Gastroesophageal sphincter (tissue), 4 donors: ENCODE measurements at regions not wholly inside any gene's neighbourhood (a gene's known extent, or its start where the extent isn't known, plus 50 kb on each side); places are given as distances from the start of the nearest gene placed in this dataset.
"Not testable (repeated sequence)": the region's sequence is repeated elsewhere in the genome, so short reads cannot be mapped to it uniquely, and the experiment has no call there.

Experiments
- ATAC-seq: fragments of 150-250 bp; one replicate; pipeline ENCODE4 v1.9.1; 2016; ENCODE audit warnings: mild to moderate bottlenecking, moderate library complexity
- H3K27ac ChIP-seq, 4 donors: fragments of 200-600 bp; sonication (generic) in 3 of 4; 1 replicate in 3 of 4; 2 replicates in 1 of 4; pipeline ENCODE4 v1.5.1; 2016 to 2019
- H3K27me3 ChIP-seq: fragments of 200-600 bp; sonication (generic); one replicate; pipeline ENCODE4 v1.5.1; 2019
- H3K36me3 ChIP-seq, 2 donors: fragments of 200-600 bp; sonication (generic); one replicate each; pipeline ENCODE4 v1.5.1; 2019; ENCODE audit warnings: control low read depth in 1 of 2
- H3K4me1 ChIP-seq, 3 donors: fragments of 200-600 bp; sonication (generic); 1 replicate in 2 of 3; 2 replicates in 1 of 3; pipeline ENCODE4 v1.5.1; 2016 to 2019; ENCODE audit warnings: control low read depth in 2 of 3
- H3K4me3 ChIP-seq, 2 donors: fragments of 200-600 bp; sonication (generic); one replicate each; pipeline ENCODE4 v1.5.1; 2019; ENCODE audit warnings: mild to moderate bottlenecking in 1 of 2, moderate library complexity in 1 of 2
- H3K9me3 ChIP-seq, 3 donors: fragments of 200-600 bp; sonication (generic); one replicate each; pipeline ENCODE4 v1.5.1; 2017 to 2019; ENCODE audit warnings: control low read depth in 2 of 3
- CTCF ChIP-seq, 4 experiments: fragments of 200-600 bp in 2 of 4; fragments of 450-650 bp in 2 of 4; sonication (generic) in 1 of 4; IDR thresholded peaks; one replicate each; pipeline ENCODE4 v1.5.1; 2017 to 2019; ENCODE audit warnings: antibody characterized with exemption in 4 of 4, mild to moderate bottlenecking in 2 of 4, moderate library complexity in 2 of 4
- EP300 ChIP-seq: sonication (generic); formaldehyde crosslinking; IDR thresholded peaks from one replicate; pipeline ENCODE4 v1.6.1; 2017; ENCODE audit warnings: antibody characterized with exemption, mild to moderate bottlenecking
- POLR2A ChIP-seq, 2 donors: fragments of 450-650 bp; IDR thresholded peaks; one replicate each; pipeline ENCODE4 v1.6.1; 2017; ENCODE audit warnings: antibody characterized with exemption in 2 of 2, mild to moderate bottlenecking in 2 of 2, moderate library complexity in 1 of 2
- POLR2AphosphoS5 ChIP-seq: sonication (generic); formaldehyde crosslinking; IDR thresholded peaks from one replicate; pipeline ENCODE4 v1.6.1; 2017; ENCODE audit warnings: antibody characterized with exemption
- WGBS, 2 donors: methylation state at CpG; one replicate each; pipeline ENCODE4 v1.1.5; 2018; ENCODE audit warnings: low coverage in 1 of 2; 5-methylcytosine and 5-hydroxymethylcytosine counted together

DNA sequence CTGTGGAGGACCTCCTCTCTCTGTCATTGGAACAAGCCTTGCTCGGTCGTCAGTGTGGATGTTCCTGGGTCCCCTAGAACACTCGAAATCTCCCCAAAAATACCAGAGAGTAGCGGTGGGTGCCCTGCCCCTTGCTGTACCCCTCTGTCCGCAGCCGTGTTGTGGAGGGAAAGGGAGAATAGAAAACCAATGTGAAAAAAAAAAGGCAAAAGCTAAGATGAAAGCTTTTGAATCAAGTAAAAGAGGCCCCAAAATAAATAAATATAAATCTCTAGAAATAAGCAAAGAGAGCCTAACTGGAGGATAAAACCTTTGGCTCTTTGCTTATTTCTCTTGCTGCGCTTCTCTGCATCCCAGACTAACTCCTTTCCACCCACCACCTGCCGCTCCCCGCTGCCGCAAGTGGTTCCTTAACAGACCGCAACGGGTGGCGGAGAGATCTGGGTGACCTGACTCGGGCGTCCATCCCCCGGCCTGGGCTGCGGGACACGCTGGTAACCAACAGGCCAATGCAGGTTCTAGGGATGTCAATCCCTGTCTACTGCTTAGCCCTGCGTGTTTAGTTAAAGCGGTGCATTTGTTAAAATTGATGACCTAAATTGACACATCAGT lies 110.0 kb downstream of the GPX5 start:
- Histone ChIP-seq H3K27ac (no peak overlapping the region), H3K27me3 (peaks cover 92% of the 10 kb centered on the region), H3K4me1 (peaks cover 0 to 17% (median 0%) of the 10 kb centered on the region in 3 donors), H3K36me3 (no peaks in the 10 kb centered on the region), H3K9me3 (peaks cover 0 to 10% (median 0%) of the 10 kb centered on the region in 3 donors), H3K4me3 (peak overlapping the region in 1 of 2 donors; percentile 30)
- no peak for ATAC-seq
- TF ChIP-seq POLR2AphosphoS5 (no peak), POLR2A (IDR thresholded peaks at IDR 0.05) (no peak), CTCF (IDR thresholded peaks at IDR 0.05) (no peak), EP300 (no peak)
- 3 to 6% methylated on average over 5 to 8 of the region's 20 CpGs for WGBS, 2 donors

GRCh38 chr6:28638787-28639430 lies 113.2 kb downstream of the GPX5 start:
- no peak for ATAC-seq
- Histone ChIP-seq H3K4me3 (no peak overlapping the region), H3K4me1 (peaks cover 0 to 17% (median 0%) of the 10 kb centered on the region in 3 donors), H3K27ac (no peak overlapping the region), H3K36me3 (no peaks in the 10 kb centered on the region), H3K9me3 (peaks cover 0 to 7% (median 0%) of the 10 kb centered on the region in 3 donors), H3K27me3 (peaks cover 81% of the 10 kb centered on the region)
- WGBS, 2 donors: 80 to 96% methylated on average over 2 to 4 of the region's 21 CpGs
- TF ChIP-seq POLR2A (IDR thresholded peaks at IDR 0.05) (no peak), EP300 (no peak), CTCF (IDR thresholded peaks at IDR 0.05) (no peak), POLR2AphosphoS5 (no peak)

DNA sequence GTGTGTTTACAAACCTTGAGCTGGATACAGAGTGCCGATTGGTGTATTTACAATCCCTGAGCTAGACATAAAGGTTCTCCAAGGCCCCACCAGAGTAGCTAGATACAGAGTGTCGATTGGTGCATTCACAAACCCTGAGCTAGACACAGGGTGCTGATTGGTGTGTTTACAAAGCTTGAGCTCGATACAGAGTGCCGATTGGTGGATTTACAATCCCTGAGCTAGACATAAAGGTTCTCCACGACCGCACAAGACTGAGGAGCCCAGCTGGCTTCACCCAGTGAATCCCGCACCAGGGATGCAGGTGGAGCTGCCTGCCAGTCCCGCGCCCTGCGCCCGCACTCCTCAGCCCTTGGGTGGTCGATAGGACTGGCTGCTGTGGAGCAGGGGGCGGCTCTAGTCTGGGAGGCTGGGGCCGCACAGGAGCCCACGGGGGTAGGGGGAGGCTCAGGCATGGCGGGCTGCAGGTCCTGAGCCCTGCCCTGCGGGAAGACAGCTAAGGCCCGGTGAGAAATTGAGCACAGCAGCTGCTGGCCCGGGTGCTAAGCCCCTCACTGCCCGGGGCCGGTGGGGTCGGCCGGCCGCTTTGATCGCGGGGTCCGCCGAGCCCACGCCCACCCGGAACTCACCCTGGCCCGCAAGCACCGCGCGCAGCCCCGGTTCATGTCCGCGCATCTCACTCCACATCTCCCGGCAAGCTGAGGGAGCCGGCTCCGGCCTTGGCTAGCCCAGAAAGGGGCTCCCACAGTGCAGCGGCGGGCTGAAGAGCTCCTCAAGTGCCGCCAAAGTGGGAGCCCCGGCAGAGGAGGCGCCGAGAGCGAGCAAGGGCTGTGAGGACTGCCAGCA lies 114.0 kb downstream of the GPX5 start:
- not testable (repeated sequence) for H3K36me3 ChIP-seq, H3K27ac ChIP-seq, H3K4me3 ChIP-seq, H3K9me3 ChIP-seq, ATAC-seq
- peaks cover 0 to 13% (median 0%) of the 10 kb centered on the region in 3 donors for H3K4me1 ChIP-seq
- H3K27me3 ChIP-seq: peaks cover 79% of the 10 kb centered on the region
- 100% methylated on average over 3 of the region's 47 CpGs; no CpG with 5 or more reads in 1 of the 2 donors for WGBS, 2 donors

- ATAC-seq: no peak
- H3K27ac ChIP-seq: no peak overlapping the region
- 11 to 13% methylated on average over 8 to 9 of the region's 9 CpGs for WGBS, 2 donors
Measured at GRCh38 chr6:28643017-28643740, 117.5 kb downstream of the GPX5 start.

More at GRCh38 chr6:28643017-28643740, 117.5 kb downstream of the GPX5 start:
- H3K4me1 ChIP-seq: peaks cover 0 to 2% (median 2%) of the 10 kb centered on the region in 3 donors
- TF ChIP-seq POLR2AphosphoS5 (no peak), EP300 (no peak), POLR2A (IDR thresholded peaks at IDR 0.05) (no peak), CTCF (IDR thresholded peaks at IDR 0.05) (no peak)
- H3K27me3 ChIP-seq: peaks cover 66% of the 10 kb centered on the region
- H3K4me3 ChIP-seq: no peak overlapping the region
- no peaks in the 10 kb centered on the region for H3K36me3 ChIP-seq
- peaks cover 0 to 7% (median 0%) of the 10 kb centered on the region in 3 donors for H3K9me3 ChIP-seq
